ENCODE measurements at regions not wholly inside any gene's neighbourhood (a gene's known extent, or its start where the extent isn't known, plus 50 kb on each side); places are given as distances from the start of the nearest gene placed in this dataset.

- H3K79me2 ChIP-seq (ENCODE audit: insufficient read depth, low read length), result no peaks in the 10 kb centered on the region
- peaks cover 0 to 6% of the 10 kb centered on the region in 2 donors for H3K9me3 ChIP-seq (replicated peaks in 1 of 2; ENCODE audit: control insufficient read depth in 1 of 2, insufficient read depth in 1 of 2, low read length in 2 of 2)
- TF ChIP-seq CTCF (IDR thresholded peaks at IDR 0.05), result no peak
- H2AFZ ChIP-seq (ENCODE audit: insufficient read depth, low read depth, low read length, poor library complexity, severe bottlenecking), result no peak overlapping the region
- H3K9ac ChIP-seq (ENCODE audit: insufficient read depth, low read length, poor library complexity, severe bottlenecking), result no peak overlapping the region
- intact Hi-C loops (cut with micrococcal nuclease), result loop anchor here in 1 of 2 donors (10.0 kb wide), 1 partner anchor 110 kb away; no protein-coding TSS in a partner anchor
- no peak for DNase-seq
- no peak overlapping the region for H3K4me2 ChIP-seq (replicated peaks; ENCODE audit: extremely low read depth, low read length, poor library complexity, severe bottlenecking)
- H3K27ac ChIP-seq (ENCODE audit: low read depth in 1 of 2, low read length in 2 of 2), result no peak overlapping the region
- H3K4me3 ChIP-seq (replicated peaks in 1 of 3; ENCODE audit: low read depth in 2 of 3, low read length in 3 of 3), result no peak overlapping the region
- peaks cover 8% of the 10 kb centered on the region for H3K4me1 Mint-ChIP-seq
- H3K36me3 ChIP-seq (replicated peaks in 1 of 2; ENCODE audit: control insufficient read depth in 1 of 2, insufficient read depth in 2 of 2, low read length in 2 of 2), result no peaks in the 10 kb centered on the region
- no peak overlapping the region for H3K27ac Mint-ChIP-seq
- H4K20me1 ChIP-seq (ENCODE audit: insufficient read depth, low read length), result no peaks in the 10 kb centered on the region
- H3K4me3 Mint-ChIP-seq, result no peak overlapping the region
- H3K36me3 Mint-ChIP-seq, result no peaks in the 10 kb centered on the region
- H3K27me3 ChIP-seq (ENCODE audit: control insufficient read depth in 2 of 2, insufficient read depth in 2 of 2, low read length in 2 of 2), result no peaks in the 10 kb centered on the region
- H3K9me3 Mint-ChIP-seq, result peaks cover 5 to 15% (median 13%) of the 10 kb centered on the region in 7 donors
- no peaks in the 10 kb centered on the region for H3K4me1 ChIP-seq (ENCODE audit: control insufficient read depth in 1 of 2, insufficient read depth in 2 of 2, low read length in 2 of 2)
- no peaks in the 10 kb centered on the region for H3K27me3 Mint-ChIP-seq (ENCODE audit: low read depth in 3 of 3)
- no CpG with 5 or more reads among the region's 4 CpGs for WGBS (ENCODE audit: insufficient coverage)
Observed at GRCh38 chrX:68594769-68595168, 52.7 kb upstream of the STARD8 start.

- no peaks in the 10 kb centered on the region for H3K36me3 ChIP-seq (replicated peaks in 1 of 2; ENCODE audit: control insufficient read depth in 1 of 2, insufficient read depth in 2 of 2, low read length in 2 of 2)
- H3K4me1 Mint-ChIP-seq, result peaks cover 8% of the 10 kb centered on the region
- no peaks in the 10 kb centered on the region for H3K79me2 ChIP-seq (ENCODE audit: insufficient read depth, low read length)
- H3K27ac ChIP-seq (ENCODE audit: low read depth in 1 of 2, low read length in 2 of 2), result no peak overlapping the region
- no CpG with 5 or more reads among the region's 3 CpGs for WGBS (ENCODE audit: insufficient coverage)
- no peak overlapping the region for H3K9ac ChIP-seq (ENCODE audit: insufficient read depth, low read length, poor library complexity, severe bottlenecking)
- no peaks in the 10 kb centered on the region for H3K36me3 Mint-ChIP-seq
- H3K4me1 ChIP-seq (ENCODE audit: control insufficient read depth in 1 of 2, insufficient read depth in 2 of 2, low read length in 2 of 2), result no peaks in the 10 kb centered on the region
- no peak for TF ChIP-seq CTCF (IDR thresholded peaks at IDR 0.05)
- H3K9me3 ChIP-seq (replicated peaks in 1 of 2; ENCODE audit: control insufficient read depth in 1 of 2, insufficient read depth in 1 of 2, low read length in 2 of 2), result peaks cover 0 to 6% of the 10 kb centered on the region in 2 donors
- no peak overlapping the region for H2AFZ ChIP-seq (ENCODE audit: insufficient read depth, low read depth, low read length, poor library complexity, severe bottlenecking)
- no peak overlapping the region for H3K4me3 ChIP-seq (replicated peaks in 1 of 3; ENCODE audit: low read depth in 2 of 3, low read length in 3 of 3)
- no peak overlapping the region for H3K4me3 Mint-ChIP-seq
- peaks cover 0 to 2% (median 0%) of the 10 kb centered on the region in 3 donors for H3K27me3 Mint-ChIP-seq (ENCODE audit: low read depth in 3 of 3)
- intact Hi-C loops (cut with micrococcal nuclease), result loop anchor here in 1 of 2 donors (10.0 kb wide), 1 partner anchor 108 kb away; no protein-coding TSS in a partner anchor
- no peak for DNase-seq
- no peak overlapping the region for H3K27ac Mint-ChIP-seq
- H3K27me3 ChIP-seq (ENCODE audit: control insufficient read depth in 2 of 2, insufficient read depth in 2 of 2, low read length in 2 of 2), result no peaks in the 10 kb centered on the region
- H3K4me2 ChIP-seq (replicated peaks; ENCODE audit: extremely low read depth, low read length, poor library complexity, severe bottlenecking), result no peak overlapping the region
- no peaks in the 10 kb centered on the region for H4K20me1 ChIP-seq (ENCODE audit: insufficient read depth, low read length)
- peaks cover 5 to 19% (median 14%) of the 10 kb centered on the region in 7 donors for H3K9me3 Mint-ChIP-seq
Observed at GRCh38 chrX:68596871-68597270, 50.6 kb upstream of the STARD8 start.

All from CD14-positive monocyte (primary cell).